Stimulated activated CD8-positive, alpha-beta memory T cell treated with anti-CD3 and anti-CD28 coated beads, Interleukin-2, amount 100 ng/mL, for 48 hours (primary cell): ENCODE measurements at regions not wholly inside any gene's neighbourhood (a gene's known extent, or its start where the extent isn't known, plus 50 kb on each side); places are given as distances from the start of the nearest gene placed in this dataset.

ENCODE experiments used
- DNase-seq, 2 donors: peaks; one replicate each; pipeline ENCODE4 v3.0.0-alpha.2; 2020; ENCODE audit warnings: low read depth in 2 of 2

DNA sequence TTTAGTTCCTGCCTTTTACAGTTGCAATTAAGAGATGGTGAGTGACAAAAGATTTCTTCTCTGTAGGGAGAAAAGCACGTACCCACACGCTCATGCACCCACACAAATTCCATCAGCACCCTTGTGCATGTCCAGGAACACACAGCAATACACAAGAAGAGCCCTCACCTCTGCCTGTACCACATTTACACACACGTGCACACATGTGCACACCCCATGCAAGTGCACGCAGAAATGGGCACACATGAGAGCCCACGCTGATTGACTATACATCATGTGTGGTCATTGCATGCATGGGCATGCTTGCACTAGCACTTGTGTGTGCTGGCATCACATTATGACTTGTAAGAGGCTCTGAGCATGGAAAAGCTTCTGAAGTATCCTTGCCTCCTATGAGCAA lies 70.5 kb downstream of the SERPINA3 start:
- no peak for DNase-seq

DNA sequence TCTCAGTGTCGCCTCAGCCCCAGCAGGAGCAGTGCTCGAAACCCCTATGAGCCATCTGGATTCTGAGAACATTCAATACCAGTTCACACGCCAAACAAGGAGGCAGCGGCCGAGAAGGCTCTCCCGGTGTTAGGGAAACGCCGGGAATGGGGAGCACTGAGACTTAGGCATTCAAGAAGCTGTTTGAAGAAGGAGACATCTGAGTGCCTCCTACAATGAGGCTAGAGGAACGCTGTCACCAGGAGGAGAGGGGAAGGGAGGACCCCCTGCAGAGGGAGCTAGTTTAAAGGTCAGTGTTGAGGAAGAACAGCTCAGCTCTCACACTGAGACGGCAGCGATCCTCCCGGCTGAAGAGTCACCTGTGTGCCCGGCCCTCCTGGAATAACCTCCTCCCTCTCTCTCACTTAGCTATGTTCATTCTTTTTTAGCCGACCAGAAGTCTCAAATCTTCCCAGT lies 69.9 kb downstream of the SERPINA3 start:
- no peak for DNase-seq

GRCh38 chr14:94681300-94682060 lies 69.3 kb downstream of the SERPINA3 start:
- no peak for DNase-seq

GRCh38 chr14:94680862-94681288 lies 68.7 kb downstream of the SERPINA3 start:
- DNase-seq = no peak

GRCh38 chr14:94679937-94680861 lies 68.0 kb downstream of the SERPINA3 start:
- no peak for DNase-seq

DNA sequence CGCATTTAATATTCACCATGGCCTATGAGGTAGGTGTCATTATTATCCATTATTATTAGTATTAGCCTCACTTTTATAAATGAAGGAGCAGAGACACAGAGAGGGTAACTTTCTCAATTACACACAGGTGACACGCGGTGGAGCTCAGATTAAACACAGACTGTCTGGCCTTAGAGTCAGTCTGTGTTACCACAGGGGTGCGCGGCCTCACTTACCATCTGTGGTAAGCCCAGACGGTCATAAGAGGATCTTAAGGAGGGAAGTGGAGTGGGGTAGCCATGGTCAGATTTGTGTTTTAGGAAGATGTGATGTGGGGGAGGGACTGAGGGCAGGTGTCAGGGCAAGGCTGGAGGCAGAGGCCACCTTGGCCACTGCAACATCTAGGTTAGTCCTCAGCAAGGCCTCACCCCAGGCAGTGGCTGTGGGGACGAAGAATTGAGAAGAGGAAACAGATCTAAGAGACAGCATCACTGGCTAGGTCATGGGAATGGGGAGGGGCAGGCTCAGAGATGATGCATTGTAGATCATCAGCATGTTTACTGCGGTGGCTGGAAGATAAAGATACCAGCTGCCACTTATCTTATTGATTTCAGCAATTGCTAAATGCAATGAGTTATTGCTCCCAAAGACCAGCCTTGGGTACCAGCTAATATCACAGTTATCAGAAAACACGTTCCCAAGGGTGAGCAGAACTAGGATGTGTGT lies 67.1 kb downstream of the SERPINA3 start:
- no peak for DNase-seq

DNA sequence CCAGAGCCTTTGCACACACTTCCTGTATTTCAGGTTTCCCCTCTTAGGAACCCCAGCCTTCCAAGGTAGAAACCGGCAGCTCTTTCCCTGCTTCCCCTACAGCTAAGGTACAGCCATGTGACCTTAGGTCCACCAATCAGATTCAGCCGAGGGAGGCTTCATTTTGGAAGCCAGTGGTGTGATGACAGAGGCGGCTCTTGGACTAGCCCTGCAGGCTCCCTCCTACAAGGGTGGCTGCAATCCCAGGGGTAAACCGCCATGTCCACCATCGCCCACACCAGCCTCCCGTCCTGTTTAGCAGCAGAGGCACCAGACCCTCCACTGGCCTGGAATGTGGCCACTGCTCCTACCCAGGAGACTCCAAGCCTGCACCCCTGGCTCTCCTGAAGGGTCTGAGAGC lies 65.6 kb downstream of the SERPINA3 start:
- no peak for DNase-seq

DNA sequence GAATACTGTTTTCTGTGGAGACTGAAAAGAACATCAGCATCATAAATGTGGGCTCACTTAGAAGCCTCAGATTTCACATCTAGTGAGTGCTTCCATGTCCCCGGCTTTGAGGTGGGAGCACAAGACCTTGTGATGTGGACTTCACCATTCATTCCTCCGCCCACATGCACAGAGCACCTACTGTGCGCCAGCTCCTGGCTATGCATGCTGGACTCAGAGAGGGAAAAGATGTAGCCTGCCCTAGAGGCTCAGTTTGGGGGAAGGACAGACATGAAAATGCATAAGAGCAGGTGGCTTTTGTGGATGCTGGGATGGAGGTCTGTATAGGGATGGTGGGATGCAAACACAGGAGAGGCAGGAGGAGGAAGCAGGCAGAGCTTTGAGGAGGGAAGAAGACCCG lies 65.0 kb downstream of the SERPINA3 start:
- no peak for DNase-seq

DNA sequence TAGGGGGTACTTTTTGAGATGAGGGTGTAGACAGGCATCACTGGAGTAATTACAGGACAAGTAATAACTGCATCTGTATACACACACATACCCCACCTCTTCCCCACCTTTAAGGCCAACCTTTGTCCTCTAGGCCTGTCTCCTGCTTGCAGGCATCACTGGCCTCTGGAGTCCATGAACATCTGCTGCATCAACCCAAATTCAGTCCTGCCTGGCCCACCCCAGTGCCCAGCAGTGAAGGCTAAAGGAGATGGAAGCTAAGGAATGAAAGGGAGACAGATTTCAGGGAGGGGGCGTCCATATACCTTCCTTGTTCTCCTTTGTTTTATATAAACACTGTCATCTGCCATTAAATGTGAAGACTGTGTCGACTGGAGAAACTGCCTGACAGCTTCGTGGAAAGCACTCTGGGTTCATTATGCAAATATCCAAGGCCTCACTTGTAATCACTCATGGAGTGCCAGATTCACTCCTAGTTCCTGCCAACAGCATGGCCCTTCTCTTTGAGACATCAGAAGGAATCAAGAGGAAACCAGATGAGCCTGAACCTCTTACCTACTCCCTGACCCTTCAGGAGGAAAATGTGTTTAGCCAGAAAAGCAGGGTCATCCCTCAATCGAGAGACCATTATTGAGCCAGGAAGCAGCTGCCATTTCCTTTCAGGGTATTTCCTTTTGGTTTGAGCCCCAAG lies 64.4 kb downstream of the SERPINA3 start:
- DNase-seq = no peak

- DNase-seq = no peak
These were observed 62.8 kb downstream of the SERPINA3 start for GRCh38 chr14:94675036-94675435.

- no peak for DNase-seq
These were observed 61.6 kb downstream of the SERPINA3 start for GRCh38 chr14:94673781-94674231.
